Hepatocyte (in vitro differentiated cells): ENCODE measurements at regions not wholly inside any gene's neighbourhood (a gene's known extent, or its start where the extent isn't known, plus 50 kb on each side); places are given as distances from the start of the nearest gene placed in this dataset.

Source experiments
- CTCF ChIP-seq: fragments of 200-600 bp; sonication (generic); IDR thresholded peaks from 2 replicates; pipeline ENCODE4 v1.5.1; 2016; ENCODE audit warnings: antibody characterized with exemption, mild to moderate bottlenecking; ENCODE audit not compliant: poor library complexity
- EZH2 ChIP-seq: fragments of 200-600 bp; sonication (generic); IDR thresholded peaks from 2 replicates; pipeline ENCODE4 v1.6.1; 2016; ENCODE audit warnings: antibody characterized with exemption, mild to moderate bottlenecking, borderline replicate concordance

- TF ChIP-seq CTCF (no peak), EZH2 (no peak)
These were observed 674.3 kb upstream of the MDGA2 start for GRCh38 chr14:48349689-48350088.
